Left renal cortex interstitium (tissue), 4 donors: ENCODE measurements at regions not wholly inside any gene's neighbourhood (a gene's known extent, or its start where the extent isn't known, plus 50 kb on each side); places are given as distances from the start of the nearest gene placed in this dataset.

Experiments
- DNase-seq, 4 donors: peaks; one replicate each; pipeline ENCODE4 v3.0.0-alpha.2; 2013; ENCODE audit warnings: low read depth in 4 of 4, low spot score in 2 of 4, missing footprints in 1 of 4

DNA sequence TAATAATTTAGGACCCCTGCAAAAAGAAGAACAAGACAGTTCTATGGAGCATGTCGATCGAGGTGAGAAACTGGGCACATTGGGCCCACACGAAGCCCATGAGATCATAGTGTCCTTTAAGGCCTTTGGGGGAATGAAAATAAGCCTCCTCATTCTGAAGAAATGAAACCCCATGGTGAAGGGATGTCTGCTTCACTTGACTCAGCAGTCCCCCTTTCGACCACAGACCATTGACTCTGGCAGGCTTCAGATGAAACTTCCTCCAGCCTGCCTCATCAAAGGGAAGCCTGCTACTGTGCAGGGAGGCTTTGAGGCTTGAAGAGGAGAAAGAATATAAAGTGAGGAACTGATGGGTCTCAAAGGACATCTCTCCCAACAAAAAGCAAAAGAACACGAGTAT is 144.2 kb upstream of the FBXL4 start:
- no peak for DNase-seq

DNA sequence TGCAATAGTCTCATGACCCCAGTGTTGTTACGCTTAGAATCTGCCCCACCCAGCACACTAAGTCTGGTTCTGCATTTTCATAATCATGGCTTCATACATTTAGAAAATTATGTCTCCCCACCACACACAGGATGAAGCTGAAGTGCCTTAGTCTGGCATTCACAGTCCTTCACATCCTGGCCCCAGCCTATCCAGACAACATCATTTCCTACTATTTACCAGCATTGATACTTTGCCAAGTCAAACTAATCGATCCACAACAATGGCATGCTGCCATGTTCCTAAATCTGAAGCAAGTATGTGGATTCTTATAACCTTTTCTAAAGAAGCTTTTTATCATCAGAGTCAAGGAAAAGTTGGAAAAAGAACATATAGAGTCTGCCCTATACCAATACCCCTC is 132.4 kb upstream of the FBXL4 start:
- DNase-seq = no peak

DNA sequence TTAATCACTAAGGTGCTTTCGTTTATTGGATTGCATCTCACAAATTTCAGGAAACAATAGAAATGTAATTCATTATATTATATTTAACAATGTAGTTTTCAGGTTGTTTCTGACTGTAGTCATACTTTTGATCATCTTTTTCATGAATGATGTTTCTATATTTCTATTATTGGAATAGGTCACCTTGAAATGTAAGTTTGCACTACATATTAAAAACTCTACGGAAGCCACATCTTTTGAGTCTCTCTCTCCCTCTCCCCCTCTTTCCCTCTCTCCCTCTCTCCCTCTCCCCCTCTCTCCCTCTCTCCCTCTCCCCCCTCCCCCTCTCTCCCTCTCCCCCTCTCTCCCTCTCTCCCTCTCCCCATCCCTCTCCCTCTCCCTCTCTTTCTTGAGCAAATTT is 131.3 kb upstream of the FBXL4 start:
- no peak for DNase-seq

DNA sequence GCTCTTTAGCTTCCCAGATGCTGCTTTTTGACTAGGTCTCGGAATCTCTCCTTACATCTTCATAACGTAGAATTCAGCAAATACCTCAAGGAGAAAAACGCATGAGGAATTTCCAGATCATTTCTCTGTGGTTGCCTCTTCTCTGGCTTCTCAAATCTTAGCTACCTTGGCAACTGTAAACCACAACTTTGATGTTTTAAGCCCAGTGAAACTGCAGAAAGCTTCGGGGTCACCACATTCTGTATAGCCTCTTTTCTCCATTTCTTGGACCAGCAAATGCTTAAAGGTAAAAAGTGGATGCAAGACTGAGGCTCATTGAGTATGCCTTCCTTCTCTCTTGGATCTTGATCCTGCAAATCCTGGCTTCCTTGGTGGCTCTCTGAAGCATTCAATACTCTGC is 125.5 kb upstream of the FBXL4 start:
- DNase-seq = no peak

DNA sequence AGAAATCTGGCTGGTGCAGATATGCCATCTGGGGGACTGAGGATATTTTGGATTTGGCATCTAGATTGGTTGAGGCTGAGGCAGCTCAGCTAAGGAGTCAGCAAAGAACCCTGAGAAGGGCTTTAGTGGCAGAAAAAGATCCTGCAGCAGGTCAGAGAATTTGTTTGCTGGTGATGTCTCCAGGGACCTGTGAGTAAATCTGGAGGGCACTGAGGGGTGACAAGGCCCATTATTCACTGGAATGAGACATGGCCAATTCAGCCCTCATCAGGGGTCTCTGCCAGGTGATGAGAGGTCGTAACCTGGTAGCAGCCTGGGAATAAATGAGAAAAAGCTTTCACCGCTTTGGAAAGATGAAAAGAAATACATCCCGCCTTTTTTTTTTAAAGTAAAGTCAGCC is 118.3 kb upstream of the FBXL4 start:
- no peak for DNase-seq

DNA sequence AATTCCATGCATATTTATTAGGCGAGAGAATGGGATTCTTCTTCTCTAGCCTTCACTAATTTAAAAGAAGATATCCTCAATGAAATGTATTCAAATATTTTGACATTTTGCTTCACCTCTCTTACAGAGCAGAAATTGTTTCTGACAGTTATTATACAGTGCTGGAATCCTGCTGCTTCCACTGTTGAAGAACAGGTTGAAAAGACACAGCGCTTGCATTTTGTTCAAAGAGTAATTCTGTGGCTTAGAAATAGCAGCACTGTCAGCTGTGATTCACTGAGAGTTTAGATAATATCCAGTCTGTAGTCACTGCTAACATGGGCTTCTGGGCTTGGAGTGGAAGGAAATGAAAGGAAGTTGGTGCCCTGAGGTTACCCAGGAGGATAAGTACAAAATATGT is 117.1 kb upstream of the FBXL4 start:
- DNase-seq = no peak

DNA sequence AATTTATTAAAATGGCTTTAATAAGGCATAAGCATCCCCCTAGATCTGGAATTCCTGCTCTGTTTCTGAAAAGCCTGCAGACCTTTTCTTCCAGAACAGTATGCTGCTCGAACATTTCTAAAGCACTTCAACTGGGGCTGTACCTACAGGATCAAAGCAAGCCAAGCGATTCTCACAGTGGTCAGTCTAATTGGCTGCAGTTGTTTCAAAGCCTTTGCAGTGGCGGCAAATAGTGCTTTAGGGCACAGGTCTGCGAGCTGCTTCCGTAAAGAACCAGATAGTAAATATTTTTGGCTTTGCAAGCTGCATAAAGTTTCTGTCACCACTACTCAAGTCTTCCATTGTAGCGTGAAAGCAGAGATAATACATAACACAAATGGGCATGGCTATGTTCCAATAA is 88.9 kb upstream of the FBXL4 start:
- DNase-seq = no peak

DNA sequence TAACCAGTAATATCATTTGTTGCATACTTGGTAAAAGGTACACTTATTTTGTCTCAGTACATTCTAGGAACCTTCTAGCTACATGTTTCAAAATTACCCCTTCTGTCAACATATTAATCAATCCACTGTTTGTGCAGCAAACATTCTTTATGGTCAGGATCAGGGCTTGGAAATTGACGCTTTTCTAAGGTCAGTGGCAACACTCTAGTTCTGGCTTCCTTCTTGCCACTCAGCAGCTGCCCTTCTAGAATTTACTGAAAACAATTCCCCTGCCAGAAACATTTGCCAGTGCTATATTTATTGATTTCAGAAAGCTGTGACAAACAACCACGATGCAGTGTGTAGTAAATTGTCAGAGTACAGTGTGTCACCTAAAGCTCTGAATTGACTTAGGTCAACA is 84.7 kb upstream of the FBXL4 start:
- DNase-seq = no peak

DNA sequence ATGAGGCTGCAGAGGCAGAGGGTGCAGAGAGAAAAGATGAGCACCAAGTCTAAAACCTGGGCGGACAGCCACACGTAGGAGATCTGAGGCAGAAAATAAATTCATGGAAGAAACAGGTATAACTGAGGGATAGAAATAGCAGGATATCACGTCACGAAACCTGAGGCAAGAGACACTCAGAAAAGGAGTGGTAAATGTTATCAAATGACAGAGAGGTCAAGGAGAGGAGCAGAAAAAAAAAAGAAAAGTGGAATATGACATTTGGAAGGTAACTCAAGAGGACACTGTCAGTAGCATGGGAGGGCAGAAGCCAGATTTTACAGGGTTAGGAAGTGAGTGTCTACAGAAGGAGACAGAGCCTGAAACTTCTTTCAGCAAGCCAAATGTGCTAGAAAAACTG is 84.2 kb upstream of the FBXL4 start:
- no peak for DNase-seq

DNA sequence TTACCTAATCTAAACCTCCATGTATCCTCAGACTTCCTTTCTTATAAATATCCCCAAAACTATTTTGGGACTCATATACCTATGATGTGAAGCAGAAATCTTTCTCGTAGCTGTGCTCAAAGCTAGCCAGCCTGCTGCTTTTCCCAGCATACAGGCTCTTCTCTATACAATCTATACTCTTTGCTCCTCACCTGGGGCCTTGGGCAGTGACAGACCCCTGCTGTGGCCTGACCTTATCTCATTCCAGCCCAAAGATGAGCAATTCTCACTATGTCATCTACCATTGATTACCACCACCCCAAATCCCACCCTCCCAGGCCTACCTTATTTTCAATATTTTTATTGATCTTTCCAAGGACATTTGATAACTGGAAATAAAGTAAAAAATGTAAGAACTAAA is 83.2 kb upstream of the FBXL4 start:
- DNase-seq = no peak

DNA sequence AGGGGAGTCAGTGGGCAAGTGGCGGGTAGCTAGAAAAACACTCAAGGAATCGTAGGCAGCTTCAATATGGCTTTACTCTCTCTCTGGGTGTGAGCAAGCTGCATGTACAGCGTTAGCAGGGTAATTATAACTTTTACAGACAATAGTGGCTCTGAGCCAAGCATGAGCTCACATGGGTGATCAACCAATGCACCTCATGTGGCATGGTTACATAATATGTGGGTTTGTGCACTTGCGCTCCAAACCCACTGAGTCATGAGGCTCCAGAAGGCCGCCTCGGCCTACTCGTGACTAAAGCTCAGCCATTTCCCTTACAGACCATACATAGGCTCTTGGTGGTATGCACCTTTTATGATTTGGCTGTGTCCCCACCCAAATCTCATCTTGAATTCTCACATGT is 78.4 kb upstream of the FBXL4 start:
- DNase-seq = no peak

DNA sequence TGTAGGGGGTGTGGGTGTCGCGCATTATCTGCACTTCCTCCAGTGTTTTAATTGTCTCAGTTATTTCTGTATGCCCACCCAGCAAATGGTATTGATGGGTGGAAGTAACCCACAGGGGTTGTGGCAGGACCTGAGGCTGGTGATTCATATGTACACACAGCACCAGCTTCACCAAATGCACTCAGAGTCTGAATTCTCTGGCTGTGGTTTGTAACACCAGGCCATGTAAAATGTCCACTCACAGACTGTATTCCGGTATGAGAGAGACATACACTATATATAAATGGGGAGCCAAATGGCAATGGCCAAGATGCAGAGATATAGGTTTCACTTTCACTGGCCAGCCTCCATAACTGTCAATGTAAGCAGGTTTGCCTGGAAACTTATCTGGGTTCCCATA is 76.3 kb upstream of the FBXL4 start:
- DNase-seq = no peak

DNA sequence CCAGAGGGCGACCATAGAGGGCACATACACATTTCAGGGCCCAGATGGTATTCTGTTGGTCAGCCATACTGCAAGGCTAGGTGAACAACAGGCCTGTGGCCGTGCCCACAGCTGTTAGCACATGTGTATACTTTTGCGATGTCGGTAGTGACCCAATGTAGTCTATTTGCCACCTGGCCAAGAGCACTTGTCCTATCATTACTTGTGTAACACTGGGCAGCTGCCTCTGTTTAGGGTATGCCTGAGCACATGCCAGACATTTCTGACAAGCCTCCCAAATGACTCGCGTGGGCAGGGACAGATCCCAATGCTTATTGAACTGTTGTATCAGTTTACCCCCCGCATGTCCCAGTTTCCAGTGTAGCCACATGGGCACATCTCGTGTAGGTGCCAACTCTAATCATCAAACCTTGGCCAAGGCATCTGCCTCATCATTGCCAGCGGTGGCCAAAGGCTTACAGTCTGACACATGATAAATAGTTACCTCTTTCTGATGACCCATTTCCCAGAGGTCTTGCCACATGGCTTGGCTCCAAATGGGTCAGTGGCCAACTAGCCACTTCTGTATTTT is 74.4 kb upstream of the FBXL4 start:
- DNase-seq = no peak

DNA sequence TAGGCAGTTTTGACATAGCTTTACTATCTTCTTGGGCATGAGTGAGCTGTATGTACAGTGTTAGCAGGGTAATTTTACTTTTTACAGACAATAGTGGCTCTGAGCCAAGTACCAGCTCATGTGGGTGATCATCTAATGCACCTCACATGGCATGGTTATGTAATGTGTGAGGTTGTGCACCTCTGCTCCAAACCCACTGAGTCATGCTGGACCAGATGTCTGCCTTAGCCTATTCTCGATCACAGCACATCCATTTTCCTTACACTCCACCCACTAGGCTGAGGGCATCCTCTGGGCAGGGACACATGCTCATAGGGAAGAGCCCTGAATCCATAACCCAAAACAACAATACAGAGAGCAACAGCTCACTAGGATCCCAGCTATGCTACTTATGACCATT is 71.6 kb upstream of the FBXL4 start:
- no peak for DNase-seq

DNA sequence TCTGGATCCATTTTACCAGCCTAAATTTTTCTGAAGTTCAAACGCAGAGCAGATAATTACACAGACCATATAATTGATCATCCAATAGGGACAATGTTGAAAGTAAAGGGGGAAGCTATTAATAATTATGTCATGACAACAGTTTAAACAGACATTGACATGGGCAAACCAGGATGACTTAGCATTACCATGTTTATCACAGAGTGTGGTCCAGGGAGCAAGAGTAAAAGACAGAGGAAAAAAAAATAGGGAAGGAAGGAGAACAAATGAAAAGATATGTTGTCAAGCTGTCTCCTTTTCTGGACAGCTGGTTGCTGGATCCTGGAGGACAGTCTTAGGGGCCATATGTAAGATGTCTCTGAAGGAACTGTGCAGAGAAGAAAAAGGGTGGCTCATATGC is 69.4 kb upstream of the FBXL4 start:
- DNase-seq = no peak

DNA sequence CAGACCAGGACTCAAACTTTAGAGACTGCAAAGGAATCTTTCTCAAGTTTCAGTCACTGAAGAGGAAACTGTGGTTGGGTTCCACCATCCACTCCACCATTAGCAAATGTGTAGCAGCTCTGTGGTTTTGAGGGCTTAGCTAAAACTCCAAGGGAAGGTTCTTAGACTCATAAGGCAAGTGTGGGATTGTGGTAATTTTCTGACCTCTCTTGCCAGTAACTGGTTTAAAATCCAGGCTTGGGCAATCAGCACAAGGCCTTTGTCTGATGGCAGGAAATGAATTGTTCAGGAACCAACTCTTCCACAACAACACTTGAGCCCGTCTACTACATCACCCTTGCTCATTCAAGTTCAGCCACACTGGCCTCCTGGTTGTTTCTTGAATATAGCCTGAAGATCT is 68.6 kb upstream of the FBXL4 start:
- DNase-seq = no peak

DNA sequence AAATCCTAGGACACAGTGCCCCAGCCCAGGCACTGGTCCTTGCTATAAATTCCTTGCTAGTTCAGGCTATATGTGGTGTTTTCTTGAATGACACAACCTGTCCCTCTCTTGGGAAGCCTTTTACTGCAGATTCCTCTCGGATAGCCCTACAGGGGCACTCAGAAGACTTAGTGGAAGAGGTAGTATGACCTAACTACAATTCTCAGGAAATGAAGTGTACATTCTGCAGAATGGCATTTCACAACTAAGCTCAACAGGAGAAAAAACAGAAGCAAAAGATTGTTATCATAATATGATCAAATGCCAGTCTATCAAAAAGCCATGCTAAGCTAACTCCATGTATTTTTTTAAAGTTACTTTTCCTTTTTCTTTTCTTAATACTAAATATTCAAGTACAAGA is 66.3 kb upstream of the FBXL4 start:
- no peak for DNase-seq

DNA sequence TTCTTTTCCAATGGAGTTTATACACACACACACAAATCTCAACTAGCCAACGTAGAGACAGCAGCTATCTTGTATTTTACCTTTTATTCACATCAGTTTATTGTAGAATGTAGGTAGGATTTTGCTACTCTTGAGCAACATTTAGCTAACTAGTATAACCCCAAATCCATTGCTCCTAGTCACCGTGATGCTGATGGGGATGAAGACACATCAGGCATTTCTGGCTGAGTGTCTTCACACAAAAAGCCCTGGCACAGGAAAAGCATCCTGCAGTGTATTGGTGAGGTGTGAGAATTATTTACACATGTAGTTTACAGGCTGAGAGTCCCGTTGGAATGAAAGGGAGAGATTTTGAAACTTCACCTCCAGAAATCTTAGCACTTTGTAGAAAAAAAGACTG is 65.9 kb upstream of the FBXL4 start:
- DNase-seq = no peak

DNA sequence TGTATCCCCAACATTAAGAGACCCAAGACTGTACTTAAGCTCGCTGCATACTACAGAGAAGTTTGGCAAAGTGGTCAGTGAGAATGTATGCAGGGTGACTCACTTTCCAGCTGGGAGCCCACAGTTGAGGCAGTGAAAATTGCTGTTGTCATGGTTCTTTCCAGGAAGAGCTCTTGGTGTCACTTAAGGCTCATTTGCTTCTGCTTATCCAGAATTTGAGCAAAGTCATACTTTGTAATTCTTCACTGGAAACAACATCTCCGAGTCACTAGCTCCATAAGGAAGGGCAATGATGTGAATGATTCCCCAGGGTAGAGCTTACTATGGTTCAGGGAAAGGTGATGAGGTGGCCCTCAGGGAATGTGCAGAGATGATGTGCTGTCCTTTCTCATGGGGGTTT is 65.4 kb upstream of the FBXL4 start:
- DNase-seq = no peak

DNA sequence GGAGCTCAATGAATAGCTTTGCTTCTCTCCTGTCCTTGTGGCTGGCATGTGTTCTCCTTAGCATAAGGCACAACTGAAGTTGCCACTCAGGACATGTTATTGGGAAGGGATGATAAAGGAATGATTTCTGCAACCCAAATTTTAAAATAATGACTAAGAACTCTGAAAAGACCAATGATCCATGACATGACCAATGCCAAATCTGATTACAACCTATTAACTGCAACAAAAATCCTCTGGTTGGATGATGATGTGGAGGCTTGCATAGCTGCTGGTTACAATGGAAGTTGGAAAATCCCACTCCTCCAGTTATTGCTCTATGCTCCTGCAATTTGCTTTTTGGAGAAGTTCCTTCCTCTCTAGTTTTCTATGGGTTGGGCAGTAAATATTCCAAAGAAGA is 63.4 kb upstream of the FBXL4 start:
- no peak for DNase-seq

DNA sequence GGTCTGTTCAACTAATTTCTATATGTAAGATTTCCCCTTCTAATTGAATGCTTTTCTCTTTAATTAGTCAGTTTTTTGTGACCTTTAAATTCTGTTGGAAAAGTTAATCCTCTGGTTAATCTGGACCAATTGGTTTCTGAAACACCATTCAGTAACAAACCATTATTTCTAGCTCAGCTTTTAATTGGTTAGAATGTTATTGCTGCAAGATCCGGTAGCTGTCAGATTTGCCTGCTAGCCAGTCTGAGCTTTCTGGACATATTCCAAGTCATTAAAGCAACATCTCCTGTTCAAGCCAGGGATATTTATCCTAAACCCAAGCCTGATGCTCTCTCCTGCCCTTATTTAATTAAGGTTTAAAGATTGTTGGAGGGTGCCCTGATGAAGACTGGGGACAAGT is 55.1 kb upstream of the FBXL4 start:
- DNase-seq = no peak

DNA sequence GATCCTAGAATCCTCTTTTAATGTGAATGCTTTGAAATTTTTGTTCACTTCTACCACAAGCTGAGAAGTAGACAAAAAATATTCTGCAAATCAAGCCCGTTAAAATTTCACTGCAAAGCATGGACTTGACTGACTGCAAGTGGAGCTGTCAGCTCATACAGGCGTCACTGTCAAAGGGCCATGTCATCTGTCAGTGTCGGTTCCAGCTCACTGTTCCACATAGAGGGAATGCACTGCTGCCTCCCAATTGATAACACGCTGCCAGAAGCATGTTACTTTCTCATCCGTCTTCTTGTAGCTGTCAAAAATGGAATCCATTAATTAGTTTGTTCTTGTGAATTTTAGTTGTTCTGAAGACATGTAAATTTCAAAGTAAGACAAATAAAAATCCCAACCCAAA is 50.4 kb upstream of the FBXL4 start:
- no peak for DNase-seq
